Astrocyte (in vitro differentiated cells and primary cell): ENCODE measurements at regions not wholly inside any gene's neighbourhood (a gene's known extent, or its start where the extent isn't known, plus 50 kb on each side); places are given as distances from the start of the nearest gene placed in this dataset.

Experiments used
- DNase-seq: peaks from one replicate; pipeline ENCODE4 v3.0.0-alpha.2; 2010; ENCODE audit warnings: low read depth
- FAIRE-seq: peaks from 2 replicates; lab custom pipeline; 2011; peaks lifted over from hg19 to GRCh38; lab: Jason Lieb, UNC
- H2AFZ ChIP-seq: 2 replicates; pipeline ENCODE4 v1.6.0; 2012; ENCODE audit warnings: low read depth, low read length, inconsistent platforms
- H3K27ac ChIP-seq: 2 replicates; pipeline ENCODE4 v1.5.1; 2011; ENCODE audit warnings: low read depth, low read length, inconsistent platforms
- H3K27me3 ChIP-seq: 2 replicates; pipeline ENCODE4 v1.6.0; 2011; ENCODE audit warnings: low read length, inconsistent platforms; ENCODE audit not compliant: insufficient read depth
- H3K36me3 ChIP-seq: 2 replicates; pipeline ENCODE4 v1.5.1; 2011; ENCODE audit warnings: low read length, inconsistent platforms; ENCODE audit not compliant: insufficient read depth
- H3K4me1 ChIP-seq: 2 replicates; pipeline ENCODE4 v1.5.1; 2011; ENCODE audit warnings: low read length, inconsistent platforms; ENCODE audit not compliant: insufficient read depth
- H3K4me2 ChIP-seq: 2 replicates; pipeline ENCODE4 v1.6.0; 2012; ENCODE audit warnings: low read length, inconsistent platforms
- H3K4me3 ChIP-seq: 2 replicates; pipeline ENCODE4 v1.5.1; 2011; ENCODE audit warnings: low read depth, mild to moderate bottlenecking, low read length, inconsistent platforms; ENCODE audit not compliant: insufficient read depth
- H3K79me2 ChIP-seq: 2 replicates; pipeline ENCODE4 v1.6.0; 2012; ENCODE audit warnings: mild to moderate bottlenecking, low read length, inconsistent platforms; ENCODE audit not compliant: insufficient read depth
- H3K9ac ChIP-seq: 2 replicates; pipeline ENCODE4 v1.6.0; 2012; ENCODE audit warnings: mild to moderate bottlenecking, low read length, inconsistent platforms
- H3K9me3 ChIP-seq: 2 replicates; pipeline ENCODE4 v1.5.1; 2012; ENCODE audit warnings: low read depth, mild to moderate bottlenecking, low read length, inconsistent platforms; ENCODE audit not compliant: insufficient read depth
- H4K20me1 ChIP-seq: 2 replicates; pipeline ENCODE4 v1.6.0; 2012; ENCODE audit warnings: low read length, inconsistent platforms; ENCODE audit not compliant: insufficient read depth
- H3K27ac Mint-ChIP-seq: one replicate; pipeline ENCODE4 v1.8.0; 2021; ENCODE audit warnings: mild to moderate bottlenecking, mixed read lengths; ENCODE audit not compliant: unreplicated experiment
- H3K27me3 Mint-ChIP-seq: one replicate; pipeline ENCODE4 v1.8.0; 2021; ENCODE audit warnings: low read depth, mixed read lengths; ENCODE audit not compliant: unreplicated experiment
- H3K36me3 Mint-ChIP-seq: one replicate; pipeline ENCODE4 v1.8.0; 2021; ENCODE audit warnings: low read depth, mixed read lengths; ENCODE audit not compliant: unreplicated experiment
- H3K4me1 Mint-ChIP-seq: one replicate; pipeline ENCODE4 v1.8.0; 2021; ENCODE audit warnings: low read depth, mixed read lengths; ENCODE audit not compliant: unreplicated experiment
- H3K4me3 Mint-ChIP-seq: one replicate; pipeline ENCODE4 v1.8.0; 2021; ENCODE audit warnings: mild to moderate bottlenecking, moderate library complexity, mixed read lengths; ENCODE audit not compliant: unreplicated experiment
- H3K9me3 Mint-ChIP-seq: one replicate; pipeline ENCODE4 v1.8.0; 2021; ENCODE audit warnings: mild to moderate bottlenecking, mixed read lengths; ENCODE audit not compliant: unreplicated experiment
- EZH2 ChIP-seq: IDR thresholded peaks from 2 replicates; pipeline ENCODE4 v1.6.1; 2012; ENCODE audit warnings: mild to moderate bottlenecking, low read length, inconsistent platforms; ENCODE audit not compliant: insufficient read depth
- TF ChIP-seq, protein P1 (sequence below): IDR thresholded peaks from 2 replicates; pipeline ENCODE4 v1.5.1; 2011; ENCODE audit warnings: low read depth, mild to moderate bottlenecking, inconsistent platforms, low read length, moderate library complexity; ENCODE audit not compliant: insufficient read depth

DNA sequence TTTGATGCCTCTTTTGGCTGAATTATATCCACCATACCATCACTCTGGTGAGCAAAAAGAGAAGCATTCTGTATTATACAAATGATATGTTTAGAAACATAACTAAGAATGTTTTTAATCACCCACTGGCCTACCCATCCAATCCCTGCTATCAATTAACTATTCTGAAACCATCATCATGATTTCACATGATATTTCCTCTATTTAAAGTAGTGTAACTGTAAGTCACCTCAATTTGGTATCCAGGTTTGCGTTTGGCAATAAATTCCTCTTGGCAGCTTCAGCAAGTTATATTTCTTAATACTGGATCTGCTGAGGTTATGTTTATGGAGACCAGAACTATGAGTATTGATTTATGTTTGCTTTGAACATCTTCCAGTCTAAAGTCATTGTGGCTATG lies 332.1 kb downstream of the UTRN start:
- no peak overlapping the region for H3K4me2 ChIP-seq
- no peaks in the 10 kb centered on the region for H3K27me3 Mint-ChIP-seq
- no peak overlapping the region for H3K27ac ChIP-seq
- TF ChIP-seq, protein P1, sequence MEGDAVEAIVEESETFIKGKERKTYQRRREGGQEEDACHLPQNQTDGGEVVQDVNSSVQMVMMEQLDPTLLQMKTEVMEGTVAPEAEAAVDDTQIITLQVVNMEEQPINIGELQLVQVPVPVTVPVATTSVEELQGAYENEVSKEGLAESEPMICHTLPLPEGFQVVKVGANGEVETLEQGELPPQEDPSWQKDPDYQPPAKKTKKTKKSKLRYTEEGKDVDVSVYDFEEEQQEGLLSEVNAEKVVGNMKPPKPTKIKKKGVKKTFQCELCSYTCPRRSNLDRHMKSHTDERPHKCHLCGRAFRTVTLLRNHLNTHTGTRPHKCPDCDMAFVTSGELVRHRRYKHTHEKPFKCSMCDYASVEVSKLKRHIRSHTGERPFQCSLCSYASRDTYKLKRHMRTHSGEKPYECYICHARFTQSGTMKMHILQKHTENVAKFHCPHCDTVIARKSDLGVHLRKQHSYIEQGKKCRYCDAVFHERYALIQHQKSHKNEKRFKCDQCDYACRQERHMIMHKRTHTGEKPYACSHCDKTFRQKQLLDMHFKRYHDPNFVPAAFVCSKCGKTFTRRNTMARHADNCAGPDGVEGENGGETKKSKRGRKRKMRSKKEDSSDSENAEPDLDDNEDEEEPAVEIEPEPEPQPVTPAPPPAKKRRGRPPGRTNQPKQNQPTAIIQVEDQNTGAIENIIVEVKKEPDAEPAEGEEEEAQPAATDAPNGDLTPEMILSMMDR: no peak
- TF ChIP-seq EZH2: no peak
- H3K9ac ChIP-seq: no peak overlapping the region
- DNase-seq (no peak), FAIRE-seq (no peak)
- H3K4me3 ChIP-seq: no peak overlapping the region
- no peaks in the 10 kb centered on the region for H3K4me1 ChIP-seq
- H3K4me3 Mint-ChIP-seq: no peak overlapping the region
- no peaks in the 10 kb centered on the region for H3K9me3 Mint-ChIP-seq
- H3K4me1 Mint-ChIP-seq: peaks cover 2% of the 10 kb centered on the region
- no peaks in the 10 kb centered on the region for H3K36me3 ChIP-seq
- no peak overlapping the region for H2AFZ ChIP-seq
- no peak overlapping the region for H3K27ac Mint-ChIP-seq
- H3K9me3 ChIP-seq: no peaks in the 10 kb centered on the region
- H3K79me2 ChIP-seq: no peaks in the 10 kb centered on the region
- H3K36me3 Mint-ChIP-seq: no peaks in the 10 kb centered on the region
- H3K27me3 ChIP-seq: no peaks in the 10 kb centered on the region
- H4K20me1 ChIP-seq: no peaks in the 10 kb centered on the region

DNA sequence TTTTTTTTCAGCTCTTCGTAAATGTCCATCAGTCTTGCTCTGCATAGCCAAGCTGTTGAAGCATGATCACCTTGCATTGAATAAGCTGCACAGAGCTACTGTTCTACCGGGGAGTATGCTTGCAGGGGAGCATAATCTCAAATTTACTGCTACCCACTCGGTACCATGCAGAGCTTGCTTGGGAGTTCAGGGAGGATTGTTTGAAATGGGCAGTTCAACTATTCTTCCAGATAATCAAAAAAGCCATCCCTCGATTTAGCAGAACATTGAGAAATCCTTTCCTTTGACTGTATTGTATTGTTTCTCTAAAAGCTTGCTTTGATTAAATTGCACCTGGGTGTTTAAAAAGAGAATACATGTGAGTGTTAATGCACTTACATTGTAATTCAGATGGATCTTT lies 332.6 kb downstream of the UTRN start:
- H3K4me3 Mint-ChIP-seq: no peak overlapping the region

DNA sequence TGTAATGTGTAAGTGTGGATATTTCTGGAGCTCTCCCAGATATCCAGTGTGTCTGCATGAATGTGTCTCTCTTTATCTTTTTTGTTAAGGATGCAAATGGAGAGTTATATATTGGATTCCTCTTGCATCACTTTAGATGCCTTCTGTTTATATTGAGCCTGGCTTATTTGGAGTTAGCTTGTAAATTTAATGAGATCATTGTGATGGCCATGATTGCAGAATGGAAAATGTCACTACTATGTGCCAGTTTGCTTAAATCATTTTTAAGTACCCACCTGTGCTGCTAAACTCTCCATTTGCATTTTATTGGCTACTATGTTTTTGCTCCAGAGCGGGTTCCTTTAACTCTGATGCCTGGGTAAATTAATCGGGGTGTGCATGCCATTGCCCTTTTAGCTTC lies 334.8 kb downstream of the UTRN start:
- H3K9me3 ChIP-seq: no peaks in the 10 kb centered on the region
- no peaks in the 10 kb centered on the region for H3K4me1 ChIP-seq
- H3K36me3 ChIP-seq: no peaks in the 10 kb centered on the region
- no peak overlapping the region for H3K4me3 Mint-ChIP-seq
- no peaks in the 10 kb centered on the region for H3K4me1 Mint-ChIP-seq
- H3K9ac ChIP-seq: no peak overlapping the region
- DNase-seq: no peak
- no peak overlapping the region for H3K27ac Mint-ChIP-seq
- no peaks in the 10 kb centered on the region for H3K36me3 Mint-ChIP-seq
- H3K27ac ChIP-seq: no peak overlapping the region
- no peak for FAIRE-seq
- no peaks in the 10 kb centered on the region for H3K27me3 Mint-ChIP-seq
- H3K79me2 ChIP-seq: no peaks in the 10 kb centered on the region
- no peak overlapping the region for H2AFZ ChIP-seq
- no peak for TF ChIP-seq EZH2
- TF ChIP-seq, protein P1: no peak
- H3K4me3 ChIP-seq: no peak overlapping the region
- H4K20me1 ChIP-seq: no peaks in the 10 kb centered on the region
- no peaks in the 10 kb centered on the region for H3K9me3 Mint-ChIP-seq
- H3K4me2 ChIP-seq: no peak overlapping the region
- no peaks in the 10 kb centered on the region for H3K27me3 ChIP-seq

More for the DNA sequence above, 332.6 kb downstream of the UTRN start:
- no peaks in the 10 kb centered on the region for H3K9me3 Mint-ChIP-seq
- no peaks in the 10 kb centered on the region for H3K36me3 Mint-ChIP-seq
- H2AFZ ChIP-seq: no peak overlapping the region
- no peak overlapping the region for H3K4me2 ChIP-seq
- no peak overlapping the region for H3K9ac ChIP-seq
- no peaks in the 10 kb centered on the region for H3K9me3 ChIP-seq
- peaks cover 2% of the 10 kb centered on the region for H3K4me1 Mint-ChIP-seq
- no peak for TF ChIP-seq EZH2
- TF ChIP-seq, protein P1: no peak
- H3K4me1 ChIP-seq: no peaks in the 10 kb centered on the region
- no peak overlapping the region for H3K27ac Mint-ChIP-seq
- H3K4me3 ChIP-seq: no peak overlapping the region
- H4K20me1 ChIP-seq: no peaks in the 10 kb centered on the region
- no peak for DNase-seq
- no peaks in the 10 kb centered on the region for H3K27me3 ChIP-seq
- no peak overlapping the region for H3K27ac ChIP-seq
- no peaks in the 10 kb centered on the region for H3K79me2 ChIP-seq
- no peaks in the 10 kb centered on the region for H3K27me3 Mint-ChIP-seq
- no peaks in the 10 kb centered on the region for H3K36me3 ChIP-seq
- no peak for FAIRE-seq
